K562 (cell line): ENCODE measurements at regions not wholly inside any gene's neighbourhood (a gene's known extent, or its start where the extent isn't known, plus 50 kb on each side); places are given as distances from the start of the nearest gene placed in this dataset.

Experiments
- CHD7 ChIP-seq: fragments of 200-600 bp; sonication (generic); IDR thresholded peaks from one replicate; pipeline ENCODE4 v1.6.1; 2012; ENCODE audit warnings: mild to moderate bottlenecking, low read depth, low read length, inconsistent platforms
- E4F1 ChIP-seq: fragments of 250-450 bp; sonication (Bioruptor Pico); IDR thresholded peaks from 2 replicates; pipeline ENCODE4 v1.5.0; 2021; ENCODE audit warnings: mild to moderate bottlenecking, borderline replicate concordance
- HMBOX1 ChIP-seq: sonication (generic); IDR thresholded peaks from 2 replicates; pipeline ENCODE4 v1.6.1; 2016
- HNRNPK ChIP-seq: fragments of 200-400 bp; formaldehyde crosslinking; IDR thresholded peaks from one replicate; pipeline ENCODE4 v1.6.1; 2018; ENCODE audit warnings: mild to moderate bottlenecking, low read depth, low read length; ENCODE audit not compliant: poor library complexity, severe bottlenecking
- YY1 ChIP-seq, 3 experiments: IDR thresholded peaks; 2 replicates each; pipeline ENCODE4 v1.6.1; 2011; ENCODE audit warnings: low read length in 2 of 3, mild to moderate bottlenecking in 2 of 3, moderate library complexity in 2 of 3, borderline replicate concordance in 1 of 3, control low read depth in 1 of 3, low read depth in 1 of 3; ENCODE audit not compliant: insufficient read depth in 3 of 3, insufficient replicate concordance in 2 of 3, control insufficient read depth in 1 of 3, insufficient read length in 1 of 3; ENCODE audit errors: extremely low read depth in 1 of 3
- ZFP36 ChIP-seq: fragments of 150-350 bp; IDR thresholded peaks from 2 replicates; pipeline ENCODE4 v1.6.1; 2018; ENCODE audit warnings: low read length, low read depth; ENCODE audit not compliant: partially characterized antibody
- ZNF165 ChIP-seq: fragments of 250-450 bp; sonication (Bioruptor Pico); IDR thresholded peaks from 2 replicates; pipeline ENCODE4 v1.4.0; 2020; ENCODE audit warnings: borderline replicate concordance
- ZNF280B ChIP-seq: fragments of 250-450 bp; sonication (Bioruptor Pico); IDR thresholded peaks from 2 replicates; pipeline ENCODE4 v1.5.1; 2021; ENCODE audit warnings: mild to moderate bottlenecking

GRCh38 chr21:35343046-35343819, 294.1 kb upstream of the RUNX1 start (continued):
- TF ChIP-seq ZNF280B (CRISPR knock-in tag) (no peak), E4F1 (CRISPR knock-in tag) (no peak), CHD7 (no peak), ZFP36 (no peak), HNRNPK (no peak), YY1 (IDR thresholded peaks at IDR 0.05; ENCODE audit: borderline replicate concordance in 1 of 3, control insufficient read depth in 1 of 3, extremely low read depth in 1 of 3, insufficient read depth in 3 of 3, insufficient read length in 1 of 3, insufficient replicate concordance in 2 of 3, low read depth in 1 of 3, low read length in 2 of 3) (no peak), HMBOX1 (peak; percentile 27; the same call in 1 of the 2 replicates), ZNF165 (CRISPR knock-in tag) (no peak)
